Epithelial cell of proximal tubule (primary cell): ENCODE measurements at regions not wholly inside any gene's neighbourhood (a gene's known extent, or its start where the extent isn't known, plus 50 kb on each side); places are given as distances from the start of the nearest gene placed in this dataset.
"Not testable (repeated sequence)": the region's sequence is repeated elsewhere in the genome, so short reads cannot be mapped to it uniquely, and the experiment has no call there.

ENCODE experiments used
- DNase-seq: peaks from one replicate; pipeline ENCODE4 v3.0.0-alpha.2; 2011; ENCODE audit warnings: low read depth
- H3K4me3 ChIP-seq: 2 replicates; pipeline ENCODE4 v1.5.1; 2011; ENCODE audit warnings: low read depth, mild to moderate bottlenecking, low read length
- TF ChIP-seq, protein P1 (sequence below): conservative IDR thresholded peaks from 2 replicates; pipeline ENCODE4 v1.5.1; 2012; ENCODE audit warnings: low read depth, mild to moderate bottlenecking, low read length

DNA sequence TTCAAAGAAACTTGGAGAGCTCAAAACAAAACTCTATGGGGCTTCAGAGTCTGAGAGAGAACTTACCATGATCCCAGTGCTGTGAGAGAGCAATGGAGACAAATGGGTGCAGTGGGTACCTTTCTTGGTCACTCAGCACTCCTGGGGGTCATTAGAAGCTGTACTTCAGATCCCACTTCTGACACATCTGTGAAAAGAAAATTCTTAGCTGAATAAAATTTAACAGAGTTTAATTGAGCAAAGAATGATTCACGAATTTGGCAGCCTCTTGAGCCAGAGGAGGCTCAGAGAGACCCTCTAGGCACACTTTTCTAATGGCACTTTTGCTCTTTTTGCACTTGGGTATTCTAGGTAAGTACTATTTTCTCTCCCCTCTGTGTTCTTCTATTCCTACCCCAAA is 96.8 kb upstream of the SYT10 start:
- H3K4me3 ChIP-seq: peak overlapping the region; percentile 3
- peak; percentile 36 for DNase-seq
- TF ChIP-seq, protein P1, sequence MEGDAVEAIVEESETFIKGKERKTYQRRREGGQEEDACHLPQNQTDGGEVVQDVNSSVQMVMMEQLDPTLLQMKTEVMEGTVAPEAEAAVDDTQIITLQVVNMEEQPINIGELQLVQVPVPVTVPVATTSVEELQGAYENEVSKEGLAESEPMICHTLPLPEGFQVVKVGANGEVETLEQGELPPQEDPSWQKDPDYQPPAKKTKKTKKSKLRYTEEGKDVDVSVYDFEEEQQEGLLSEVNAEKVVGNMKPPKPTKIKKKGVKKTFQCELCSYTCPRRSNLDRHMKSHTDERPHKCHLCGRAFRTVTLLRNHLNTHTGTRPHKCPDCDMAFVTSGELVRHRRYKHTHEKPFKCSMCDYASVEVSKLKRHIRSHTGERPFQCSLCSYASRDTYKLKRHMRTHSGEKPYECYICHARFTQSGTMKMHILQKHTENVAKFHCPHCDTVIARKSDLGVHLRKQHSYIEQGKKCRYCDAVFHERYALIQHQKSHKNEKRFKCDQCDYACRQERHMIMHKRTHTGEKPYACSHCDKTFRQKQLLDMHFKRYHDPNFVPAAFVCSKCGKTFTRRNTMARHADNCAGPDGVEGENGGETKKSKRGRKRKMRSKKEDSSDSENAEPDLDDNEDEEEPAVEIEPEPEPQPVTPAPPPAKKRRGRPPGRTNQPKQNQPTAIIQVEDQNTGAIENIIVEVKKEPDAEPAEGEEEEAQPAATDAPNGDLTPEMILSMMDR: no peak

DNA sequence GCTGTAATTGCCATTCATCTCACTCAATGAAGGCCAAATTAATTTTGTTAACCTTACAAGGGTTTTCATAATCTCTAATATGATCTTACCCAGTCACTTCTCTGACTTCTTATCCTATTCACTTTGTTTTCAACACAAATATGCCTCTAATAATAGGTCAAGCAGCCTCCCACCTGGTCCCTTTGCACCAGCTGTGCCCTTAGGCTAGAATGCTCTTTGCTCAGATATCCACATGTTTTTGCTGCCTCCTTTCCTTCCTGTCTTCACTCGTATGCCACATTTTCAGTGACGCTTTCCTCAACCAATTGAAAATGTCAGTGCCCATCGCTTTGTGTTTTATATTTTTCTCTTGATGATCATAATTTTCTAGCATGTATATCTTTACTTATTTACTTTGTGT is 106.4 kb upstream of the SYT10 start:
- no peak for DNase-seq
- TF ChIP-seq, protein P1: no peak
- H3K4me3 ChIP-seq: no peak overlapping the region

DNA sequence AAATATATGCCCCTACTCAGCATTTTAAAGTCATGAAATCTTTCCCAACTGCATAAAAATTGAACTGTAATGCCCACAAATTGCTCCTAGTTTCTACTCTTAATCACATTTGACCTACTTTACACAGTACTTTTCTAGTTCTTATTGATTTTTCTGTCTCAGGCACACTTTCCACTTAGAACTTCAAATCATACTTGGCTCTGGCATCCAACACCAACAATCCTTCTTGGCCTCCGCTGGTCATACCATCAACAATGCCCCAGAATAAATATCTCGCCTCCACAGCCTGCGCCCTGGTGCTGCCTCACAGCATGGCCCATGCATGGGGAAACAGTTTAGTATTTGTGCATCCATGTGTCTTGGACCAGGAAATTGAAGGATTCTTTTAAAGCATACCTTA is 107.5 kb upstream of the SYT10 start:
- DNase-seq: no peak
- TF ChIP-seq, protein P1: no peak
- no peak overlapping the region for H3K4me3 ChIP-seq

DNA sequence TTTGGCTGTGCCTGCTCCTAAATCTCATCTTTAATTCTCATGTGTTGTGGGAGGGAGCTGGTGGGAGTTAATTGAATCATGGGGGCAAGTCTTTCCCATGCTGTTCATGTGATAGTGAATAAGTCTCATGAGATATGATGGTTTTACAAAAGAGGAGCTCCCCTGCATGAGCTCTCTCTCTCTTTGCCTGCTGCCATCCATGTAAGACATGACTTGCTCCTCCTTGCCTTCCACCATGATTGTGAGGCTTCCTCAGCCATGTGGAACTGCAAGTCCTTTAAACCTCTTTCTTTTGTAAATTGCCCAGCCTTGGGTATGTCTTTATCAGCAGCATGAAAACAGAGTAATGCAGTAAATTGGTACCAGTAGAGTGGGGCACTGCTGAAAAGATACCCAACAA is 110.6 kb upstream of the SYT10 start:
- not testable (repeated sequence) for DNase-seq, H3K4me3 ChIP-seq

DNA sequence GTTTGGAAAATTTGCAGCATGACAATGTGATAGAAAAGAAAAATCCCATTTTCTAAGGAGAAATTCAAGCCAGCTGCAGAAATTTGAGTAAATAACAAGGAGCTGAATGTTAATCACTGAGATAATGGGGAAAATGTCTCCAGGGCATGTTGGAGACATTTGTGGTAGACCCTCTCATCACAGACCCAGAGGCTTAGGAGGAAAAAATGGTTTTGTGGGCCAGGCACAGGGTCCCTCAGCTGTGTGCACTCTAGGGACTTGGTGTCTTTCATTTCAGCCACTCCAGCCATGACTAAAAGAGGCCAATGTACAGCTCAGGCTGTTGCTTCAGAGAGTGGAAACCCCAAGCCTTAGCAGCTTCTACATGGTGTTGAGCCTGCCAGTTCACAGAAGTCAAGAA is 111.4 kb upstream of the SYT10 start:
- TF ChIP-seq, protein P1: no peak
- no peak for DNase-seq

DNA sequence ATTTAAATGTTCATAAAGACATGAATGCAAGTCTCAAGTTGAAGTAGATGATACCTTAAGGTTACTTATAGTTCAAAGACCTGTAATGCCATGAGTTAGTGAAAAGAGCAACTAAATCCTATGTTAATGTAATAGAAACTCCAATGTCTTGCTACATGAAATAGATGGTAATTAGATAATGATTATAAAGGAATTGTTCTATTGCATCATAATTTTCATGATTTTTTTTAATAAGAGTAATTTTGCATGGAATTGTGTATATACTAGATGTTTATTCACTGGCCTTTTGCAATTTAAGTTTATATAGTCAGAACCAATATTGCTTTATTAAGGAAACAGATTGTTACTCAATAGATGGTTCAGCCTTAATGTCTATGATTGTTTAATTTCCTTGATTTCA is 115.5 kb upstream of the SYT10 start:
- DNase-seq: no peak
- no peak overlapping the region for H3K4me3 ChIP-seq
- TF ChIP-seq, protein P1: no peak

More for the DNA sequence above, 111.4 kb upstream of the SYT10 start:
- no peak overlapping the region for H3K4me3 ChIP-seq

DNA sequence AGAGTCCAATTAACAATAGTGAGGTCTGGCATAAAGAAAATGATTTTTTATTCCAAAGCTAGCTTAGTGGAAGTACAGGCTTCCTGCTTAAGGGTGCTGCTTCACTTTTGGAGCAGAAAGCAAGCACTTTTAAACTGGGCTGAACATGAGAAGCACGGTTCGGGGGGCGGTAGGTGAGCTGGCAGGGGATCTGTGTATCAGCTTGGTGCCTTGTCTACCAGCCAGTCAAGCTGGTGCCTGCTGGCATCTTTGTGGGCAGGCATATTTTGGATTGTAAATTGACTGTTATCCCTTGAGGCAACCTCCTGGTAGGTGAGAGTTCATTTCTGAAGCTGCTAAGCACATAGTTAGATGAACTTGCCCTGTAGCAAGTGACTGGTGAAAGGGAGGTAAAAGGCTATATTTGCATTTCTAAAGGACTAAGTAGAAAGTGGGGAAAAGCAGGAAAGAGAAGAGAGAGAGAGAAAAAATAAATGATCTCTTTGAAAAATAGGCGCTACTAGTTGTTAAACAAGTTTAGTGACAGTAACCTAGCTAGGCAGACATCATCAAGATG is 121.1 kb upstream of the SYT10 start:
- TF ChIP-seq, protein P1: no peak
- no peak for DNase-seq

More for the DNA sequence above, 121.1 kb upstream of the SYT10 start:
- H3K4me3 ChIP-seq: no peak overlapping the region
